Endothelial cell of umbilical vein (primary cell): ENCODE measurements at regions not wholly inside any gene's neighbourhood (a gene's known extent, or its start where the extent isn't known, plus 50 kb on each side); places are given as distances from the start of the nearest gene placed in this dataset.

Experiments used
- BruUV-seq: library from RNA; stranded (reverse); fragments of 400-500 nt; replicated peaks from 2 replicates; lab custom pipeline; 2021; lab: Mats Ljungman, UMichigan
- CTCF ChIA-PET: fragments of 300-600, 350-600 bp; sonication (Branson Sonifier 250); formaldehyde crosslinking; loops from one replicate; lab custom pipeline; 2021; ENCODE audit warnings: antibody characterized with exemption, inconsistent platforms; lab: Charles Lee
- POLR2A ChIA-PET: fragments of 300-600, 350-600 bp; sonication (Branson Sonifier 250); formaldehyde crosslinking; loops from one replicate; lab custom pipeline; 2021; ENCODE audit warnings: antibody characterized with exemption, inconsistent platforms; lab: Charles Lee
- DNase-seq: peaks from one replicate; pipeline ENCODE4 v3.0.0-alpha.2; 2011; ENCODE audit warnings: low read depth, low spot score
- FAIRE-seq: peaks from 2 replicates; lab custom pipeline; 2011; peaks lifted over from hg19 to GRCh38; lab: Jason Lieb, UNC
- H2AFZ ChIP-seq: 2 replicates; pipeline ENCODE4 v1.6.0; 2012; ENCODE audit warnings: low read depth, low read length, control low read depth, inconsistent platforms
- H3K27ac ChIP-seq: 2 replicates; pipeline ENCODE4 v1.5.1; 2011; ENCODE audit warnings: low read depth, mild to moderate bottlenecking, control low read depth, low read length, moderate library complexity; ENCODE audit not compliant: insufficient read depth
- H3K27me3 ChIP-seq, 2 experiments: 2 replicates each; pipeline versions ENCODE4 v1.6.0 to v1.6.1; 2011; ENCODE audit warnings: low read length in 2 of 2, mixed read lengths in 1 of 2; ENCODE audit not compliant: control insufficient read depth in 2 of 2, insufficient read depth in 2 of 2
- H3K36me3 ChIP-seq, 2 experiments: 2 replicates in 1 of 2; 3 replicates in 1 of 2; pipeline ENCODE4 v1.5.1; 2011; ENCODE audit warnings: low read length in 2 of 2, mild to moderate bottlenecking in 1 of 2, moderate library complexity in 1 of 2; ENCODE audit not compliant: control insufficient read depth in 2 of 2, insufficient read depth in 2 of 2; ENCODE audit errors: extremely low read depth in 1 of 2
- H3K4me1 ChIP-seq: 3 replicates; pipeline ENCODE4 v1.5.1; 2011; ENCODE audit warnings: mild to moderate bottlenecking, low read length; ENCODE audit not compliant: control insufficient read depth, insufficient read depth; ENCODE audit errors: extremely low read depth
- H3K4me2 ChIP-seq: 2 replicates; pipeline ENCODE4 v1.6.1; 2011; ENCODE audit warnings: low read length, control low read depth, mixed read lengths; ENCODE audit not compliant: insufficient read depth
- H3K4me3 ChIP-seq, 3 experiments: fragments of 200-600 bp in 1 of 3; sonication (generic), shearing (Covaris generic) in 1 of 3; replicated peaks in 1 of 3; 2 replicates each; pipeline ENCODE4 v1.5.1; 2011 to 2016; ENCODE audit warnings: control low read depth in 3 of 3, low read length in 3 of 3, mild to moderate bottlenecking in 2 of 3, inconsistent platforms in 1 of 3, low read depth in 1 of 3, moderate library complexity in 1 of 3; ENCODE audit not compliant: insufficient read depth in 1 of 3
- H3K79me2 ChIP-seq: 2 replicates; pipeline ENCODE4 v1.6.0; 2012; ENCODE audit warnings: low read length, inconsistent platforms; ENCODE audit not compliant: control insufficient read depth, insufficient read depth
- H3K9ac ChIP-seq: replicated peaks from 2 replicates; pipeline ENCODE3; 2011; ENCODE audit warnings: low read length, control low read depth; ENCODE audit not compliant: insufficient read depth; ENCODE audit errors: extremely low read depth
- H3K9me1 ChIP-seq: replicated peaks from 3 replicates; pipeline ENCODE4 v1.6.0; 2011; ENCODE audit warnings: mild to moderate bottlenecking, low read length; ENCODE audit not compliant: control insufficient read depth, insufficient read depth; ENCODE audit errors: extremely low read depth
- H3K9me3 ChIP-seq: replicated peaks from 2 replicates; pipeline ENCODE4 v1.5.1; 2012; ENCODE audit warnings: low read length, inconsistent platforms; ENCODE audit not compliant: control insufficient read depth, insufficient read depth
- H4K20me1 ChIP-seq: replicated peaks from 2 replicates; pipeline ENCODE3; 2011; ENCODE audit warnings: mild to moderate bottlenecking, low read length; ENCODE audit not compliant: control insufficient read depth, insufficient read depth; ENCODE audit errors: extremely low read depth
- CTCF ChIP-seq, 2 donors: IDR thresholded peaks; 1 replicate in 1 of 2; 2 replicates in 1 of 2; pipeline ENCODE4 v1.5.1; 2011; ENCODE audit warnings: low read length in 2 of 2, mild to moderate bottlenecking in 2 of 2, moderate library complexity in 2 of 2, control low read depth in 1 of 2, inconsistent platforms in 1 of 2, low read depth in 1 of 2; ENCODE audit not compliant: insufficient read depth in 1 of 2; ENCODE audit errors: extremely low read depth in 1 of 2
- EZH2 ChIP-seq: IDR thresholded peaks from 2 replicates; pipeline ENCODE4 v1.6.1; 2012; ENCODE audit warnings: borderline replicate concordance, low read depth, mild to moderate bottlenecking, moderate library complexity, low read length, inconsistent platforms; ENCODE audit not compliant: severe bottlenecking
- FOS ChIP-seq: IDR thresholded peaks from 2 replicates; pipeline ENCODE4 v1.6.1; 2011; ENCODE audit warnings: mild to moderate bottlenecking, low read length, moderate library complexity, borderline replicate concordance; ENCODE audit not compliant: insufficient read depth
- GATA2 ChIP-seq: IDR thresholded peaks from 2 replicates; pipeline ENCODE4 v1.7.0; 2011; ENCODE audit warnings: low read depth, mild to moderate bottlenecking, moderate library complexity, mixed read lengths, low read length; ENCODE audit not compliant: insufficient read length, insufficient read depth
- JUN ChIP-seq: IDR thresholded peaks from 2 replicates; pipeline ENCODE4 v1.6.1; 2011; ENCODE audit warnings: borderline replicate concordance, low read depth; ENCODE audit not compliant: insufficient read length, insufficient read depth
- MAX ChIP-seq: IDR thresholded peaks from 2 replicates; pipeline ENCODE4 v1.6.1; 2011; ENCODE audit not compliant: insufficient read depth, insufficient read length
- MYC ChIP-seq: IDR thresholded peaks from one replicate; pipeline ENCODE4 v1.6.1; 2011; ENCODE audit warnings: mild to moderate bottlenecking, low read depth, low read length
- POLR2A ChIP-seq: IDR thresholded peaks from 2 replicates; pipeline ENCODE4 v1.6.1; 2012; ENCODE audit warnings: low read depth, mild to moderate bottlenecking, control low read depth, low read length
- POLR2AphosphoS5 ChIP-seq: IDR thresholded peaks from 2 replicates; pipeline ENCODE4 v1.6.1; 2012; ENCODE audit warnings: low read depth, mild to moderate bottlenecking, control low read depth, low read length, moderate library complexity; ENCODE audit not compliant: insufficient read depth
- dilution Hi-C: fragments of 300-500 bp; cut with MboI; formaldehyde crosslinking; loops from one replicate; pipeline ENCODE4 v1.15.0; 2019; ENCODE audit warnings: low sequenced_read_pairs; ENCODE audit not compliant: extremely low pct_ligation_motif_present
- intact Hi-C: fragments of 100-400 bp; cut with micrococcal nuclease; formaldehyde crosslinking; loops from one replicate; pipeline ENCODE4 v1.10.0; 2022

GRCh38 chr14:22178333-22178839 lies 410.6 kb downstream of the DAD1 start:
- DNase-seq (no peak), FAIRE-seq (no peak)
- H3K9me3 ChIP-seq: no peaks in the 10 kb centered on the region
- H3K4me1 ChIP-seq: peaks cover 3% of the 10 kb centered on the region
- BruUV-seq: no TSS peak
- ChIA-PET CTCF (interaction anchor here (1.4 to 1.9 kb wide), 2 partner anchors 15 to 23 kb away, joined by 5 to 7 read pairs; no protein-coding TSS in a partner anchor), POLR2A (no interaction called here)
- intact Hi-C loops (no loop called here), dilution Hi-C loops (no loop called here)
- no peak overlapping the region for H3K9ac ChIP-seq
- no peak overlapping the region for H2AFZ ChIP-seq
- no peak overlapping the region for H3K27ac ChIP-seq
- no peaks in the 10 kb centered on the region for H3K79me2 ChIP-seq
- no peak overlapping the region for H3K4me3 ChIP-seq
- H3K27me3 ChIP-seq: peaks cover 15 to 32% of the 10 kb centered on the region in 2 experiments
- no peak overlapping the region for H3K4me2 ChIP-seq
- TF ChIP-seq CTCF (IDR thresholded peaks at IDR 0.05; ENCODE audit: extremely low read depth in 1 of 2, insufficient read depth in 1 of 2, low read depth in 1 of 2, low read length in 2 of 2) (no peak), GATA2 (no peak), MAX (no peak), EZH2 (no peak), POLR2A (no peak), FOS (no peak), POLR2AphosphoS5 (no peak), JUN (no peak), MYC (no peak)
- H4K20me1 ChIP-seq: no peaks in the 10 kb centered on the region
- H3K9me1 ChIP-seq: no peaks in the 10 kb centered on the region
- H3K36me3 ChIP-seq: no peaks in the 10 kb centered on the region
